NCI-H345 treated with DMSO at 0.1 percent for 48 hours (cell line): ENCODE measurements at regions not wholly inside any gene's neighbourhood (a gene's known extent, or its start where the extent isn't known, plus 50 kb on each side); places are given as distances from the start of the nearest gene placed in this dataset.

ENCODE experiments used
- DNase-seq: peaks from one replicate; lab custom pipeline; 2025; ENCODE audit not compliant: unreplicated experiment; lab: John Stamatoyannopoulos, UW

GRCh38 chr6:43836507-43837240, 66.7 kb downstream of the VEGFA start:
- no peak for DNase-seq
